Omental fat pad (tissue), 3 donors: ENCODE measurements at regions not wholly inside any gene's neighbourhood (a gene's known extent, or its start where the extent isn't known, plus 50 kb on each side); places are given as distances from the start of the nearest gene placed in this dataset.

Experiments used
- ATAC-seq: fragments of 150-250 bp; one replicate; pipeline ENCODE4 v1.9.1; 2016; ENCODE audit warnings: mild to moderate bottlenecking, moderate library complexity; ENCODE audit not compliant: low FRiP score
- DNase-seq: peaks from one replicate; pipeline ENCODE4 v3.0.0-alpha.2; 2019; ENCODE audit warnings: low spot score
- TF ChIP-seq, protein P1 (sequence below), 3 donors: fragments of 450-650 bp; IDR thresholded peaks; one replicate each; pipeline ENCODE4 v1.5.1; 2016 to 2017; ENCODE audit warnings: antibody characterized with exemption in 3 of 3, mild to moderate bottlenecking in 3 of 3, moderate library complexity in 2 of 3

DNA sequence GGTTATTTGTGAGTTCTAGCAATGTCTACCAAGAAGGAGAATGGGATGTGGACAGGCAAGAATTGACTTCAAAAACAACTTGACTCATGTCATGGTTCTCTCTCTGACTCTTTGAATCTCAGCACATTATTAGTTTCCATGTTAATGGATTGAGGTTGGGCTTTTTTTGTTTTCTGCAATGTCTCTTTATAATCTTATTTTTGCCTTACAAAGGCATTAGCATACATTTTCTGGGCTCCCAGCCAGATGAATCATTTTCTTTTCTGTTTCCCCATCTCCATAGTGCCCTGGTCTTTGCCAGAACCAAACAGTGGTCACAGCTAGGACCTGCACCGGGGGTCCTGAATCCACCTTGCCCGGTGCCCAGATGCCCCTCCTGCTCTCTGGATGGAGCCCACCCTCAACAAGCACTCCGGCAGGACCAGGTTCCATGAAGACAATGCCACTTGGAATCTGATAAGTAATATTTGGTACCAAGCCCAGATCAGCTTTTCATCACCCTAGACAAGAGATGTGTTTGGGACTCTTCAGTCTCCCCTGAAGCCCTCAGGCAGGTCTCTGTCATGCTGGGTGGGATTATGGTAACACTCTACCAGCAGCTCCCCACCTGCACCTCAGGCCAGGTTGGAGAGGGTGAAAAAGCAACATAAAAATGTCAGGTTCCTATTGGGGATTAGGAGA is 266.7 kb upstream of the SULF2 start:
- TF ChIP-seq, protein P1, sequence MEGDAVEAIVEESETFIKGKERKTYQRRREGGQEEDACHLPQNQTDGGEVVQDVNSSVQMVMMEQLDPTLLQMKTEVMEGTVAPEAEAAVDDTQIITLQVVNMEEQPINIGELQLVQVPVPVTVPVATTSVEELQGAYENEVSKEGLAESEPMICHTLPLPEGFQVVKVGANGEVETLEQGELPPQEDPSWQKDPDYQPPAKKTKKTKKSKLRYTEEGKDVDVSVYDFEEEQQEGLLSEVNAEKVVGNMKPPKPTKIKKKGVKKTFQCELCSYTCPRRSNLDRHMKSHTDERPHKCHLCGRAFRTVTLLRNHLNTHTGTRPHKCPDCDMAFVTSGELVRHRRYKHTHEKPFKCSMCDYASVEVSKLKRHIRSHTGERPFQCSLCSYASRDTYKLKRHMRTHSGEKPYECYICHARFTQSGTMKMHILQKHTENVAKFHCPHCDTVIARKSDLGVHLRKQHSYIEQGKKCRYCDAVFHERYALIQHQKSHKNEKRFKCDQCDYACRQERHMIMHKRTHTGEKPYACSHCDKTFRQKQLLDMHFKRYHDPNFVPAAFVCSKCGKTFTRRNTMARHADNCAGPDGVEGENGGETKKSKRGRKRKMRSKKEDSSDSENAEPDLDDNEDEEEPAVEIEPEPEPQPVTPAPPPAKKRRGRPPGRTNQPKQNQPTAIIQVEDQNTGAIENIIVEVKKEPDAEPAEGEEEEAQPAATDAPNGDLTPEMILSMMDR (IDR thresholded peaks at IDR 0.05), result no peak
- peak; percentile 46 for ATAC-seq
- DNase-seq, result no peak

DNA sequence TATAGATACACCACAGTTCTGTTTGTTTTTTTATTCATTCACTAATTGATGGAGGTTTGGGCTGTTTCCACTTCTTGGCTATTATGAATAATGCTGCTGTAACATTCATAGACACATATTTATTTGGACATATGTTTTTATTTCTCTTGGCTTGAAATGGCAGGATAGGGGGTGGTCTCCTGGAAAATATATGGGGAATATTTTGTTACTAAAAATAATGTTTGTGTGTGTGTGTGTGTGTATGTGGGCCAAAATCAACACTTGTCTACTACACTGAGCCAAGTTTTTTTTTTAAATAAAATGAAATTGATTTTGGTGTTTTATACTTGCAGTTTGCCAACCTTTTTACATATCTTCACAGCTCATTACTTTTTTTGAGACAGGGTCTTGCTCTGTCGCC is 264.4 kb upstream of the SULF2 start:
- ATAC-seq (no peak), DNase-seq (no peak)
- TF ChIP-seq, protein P1 (IDR thresholded peaks at IDR 0.05), result no peak

DNA sequence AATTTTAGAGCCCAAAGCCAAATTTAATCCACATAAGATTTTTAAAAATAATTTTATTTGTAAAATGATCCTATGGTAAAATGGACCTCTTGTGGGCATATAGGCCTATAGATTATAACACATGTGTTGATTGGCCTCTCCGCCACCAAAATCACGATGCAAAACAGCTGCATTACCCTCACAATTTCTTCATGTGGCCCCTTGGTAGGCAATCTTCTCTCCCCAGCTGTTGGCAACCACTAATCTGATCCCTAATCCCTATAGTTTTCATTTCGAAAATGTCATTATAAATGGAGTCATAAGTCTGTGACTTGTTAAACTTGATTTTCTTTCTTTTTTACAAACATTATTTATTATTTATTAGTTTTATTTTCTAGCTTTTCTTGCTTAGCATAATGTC is 263.9 kb upstream of the SULF2 start:
- DNase-seq (no peak), ATAC-seq (no peak)
- TF ChIP-seq, protein P1 (IDR thresholded peaks at IDR 0.05), result no peak

DNA sequence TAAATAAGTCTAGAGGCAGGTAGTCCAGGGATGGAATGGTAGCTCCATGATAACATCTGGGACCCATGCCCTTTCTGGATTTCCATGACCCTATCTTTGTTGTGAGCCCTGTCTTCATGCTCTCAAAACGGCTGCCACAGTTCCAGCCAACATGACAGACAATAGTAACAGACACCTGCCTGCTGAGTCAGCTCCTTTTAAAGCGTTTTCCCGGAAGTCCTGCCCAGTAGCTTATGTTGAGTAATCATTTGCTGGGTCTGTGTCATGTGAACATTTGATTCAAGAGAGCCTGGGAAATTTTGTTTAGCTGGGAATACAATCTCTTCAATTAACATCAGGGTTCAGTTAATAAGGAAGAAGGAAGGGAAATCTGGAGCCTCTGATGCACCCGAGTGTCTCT is 262.2 kb upstream of the SULF2 start:
- no peak for DNase-seq
- TF ChIP-seq, protein P1 (IDR thresholded peaks at IDR 0.05), result no peak
- no peak for ATAC-seq

DNA sequence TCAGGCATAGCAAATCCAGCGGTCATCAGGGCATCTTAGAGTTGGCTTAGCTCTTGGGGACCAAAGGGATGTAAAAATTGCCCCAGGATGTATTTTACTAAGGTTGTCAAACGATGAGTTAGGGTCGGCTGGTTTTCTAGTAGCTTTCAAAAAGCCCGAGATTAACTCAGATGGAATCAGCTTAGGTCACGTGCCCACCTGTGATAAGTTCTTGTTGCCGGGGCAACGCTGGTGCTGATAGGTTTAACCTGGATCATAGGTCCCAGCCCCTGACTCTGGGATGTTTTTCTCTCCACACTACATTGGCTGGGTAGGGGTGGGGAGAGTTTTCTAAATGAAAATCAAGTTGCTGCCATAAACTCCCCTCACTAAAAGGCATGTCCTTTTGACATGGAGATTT is 257.3 kb upstream of the SULF2 start:
- TF ChIP-seq, protein P1 (IDR thresholded peaks at IDR 0.05), result no peak
- no peak for ATAC-seq
- no peak for DNase-seq

DNA sequence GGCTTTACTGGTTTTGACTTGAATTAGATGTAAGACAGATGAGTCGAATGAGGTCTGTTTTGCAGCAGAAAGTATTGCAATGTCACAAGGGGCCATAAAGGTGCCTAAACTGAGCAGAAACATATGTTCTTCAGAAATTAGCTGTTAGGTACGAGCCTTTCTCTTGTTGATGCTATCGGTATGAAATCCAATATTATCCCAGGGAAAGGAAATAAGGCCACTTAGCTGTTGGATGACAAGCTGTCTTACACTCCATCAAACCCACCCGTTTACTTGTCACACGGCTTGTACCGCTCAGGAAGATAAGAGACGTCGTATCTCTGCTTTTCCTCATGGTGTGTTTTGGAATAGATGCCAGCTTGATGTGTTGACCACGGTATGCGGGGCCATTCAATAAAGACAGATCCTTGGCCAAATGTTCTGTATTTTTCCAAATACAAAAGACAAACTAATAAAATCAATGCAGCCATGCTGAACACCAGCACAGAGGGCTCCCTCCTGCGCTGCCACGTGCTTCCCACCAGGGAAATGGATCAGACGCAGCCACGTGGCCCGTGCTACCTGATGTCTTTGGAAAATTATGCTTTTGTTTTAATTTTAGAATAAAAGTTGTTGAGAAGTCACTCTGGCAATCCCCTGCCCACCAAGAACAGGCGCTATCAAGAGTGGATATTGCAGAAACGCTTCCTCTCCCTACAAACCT is 255.9 kb upstream of the SULF2 start:
- DNase-seq, result no peak
- TF ChIP-seq, protein P1 (IDR thresholded peaks at IDR 0.05), result no peak
- ATAC-seq, result no peak

DNA sequence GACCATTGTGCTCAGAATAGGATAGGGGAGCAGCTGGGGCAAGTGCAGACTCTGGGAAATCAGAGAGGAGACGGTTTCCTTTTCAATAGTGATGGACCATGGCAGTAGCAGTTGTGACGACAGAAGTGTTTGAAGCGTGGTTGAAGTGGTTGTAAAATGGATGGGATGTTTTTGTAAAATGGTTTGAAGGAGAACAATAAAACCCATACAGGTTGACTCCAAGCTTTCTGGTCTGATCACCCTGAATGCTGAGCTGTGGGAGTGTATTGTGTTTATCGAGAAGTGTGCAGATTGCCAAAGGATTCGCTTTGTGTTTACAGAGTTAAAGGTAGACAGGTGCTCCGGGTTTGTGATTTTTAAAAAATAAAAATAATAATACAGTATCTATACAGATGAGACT is 255.2 kb upstream of the SULF2 start:
- TF ChIP-seq, protein P1 (IDR thresholded peaks at IDR 0.05), result no peak
- ATAC-seq (no peak), DNase-seq (no peak)
